Coronary artery (tissue), 2 donors: ENCODE measurements at regions not wholly inside any gene's neighbourhood (a gene's known extent, or its start where the extent isn't known, plus 50 kb on each side); places are given as distances from the start of the nearest gene placed in this dataset.

Experiments
- DNase-seq: peaks from one replicate; pipeline ENCODE4 v3.0.0-alpha.2; 2017; ENCODE audit warnings: low spot score
- H3K27ac ChIP-seq, 2 donors: fragments of 200-600 bp; sonication (generic); one replicate each; pipeline ENCODE4 v1.5.1; 2016 to 2019
- H3K4me3 ChIP-seq: fragments of 200-600 bp; sonication (generic); 2 replicates; pipeline ENCODE4 v1.5.1; 2016; ENCODE audit warnings: mild to moderate bottlenecking, moderate library complexity
- CTCF ChIP-seq: fragments of 200-600 bp; sonication (generic); IDR thresholded peaks from one replicate; pipeline ENCODE4 v1.5.1; 2019; ENCODE audit warnings: antibody characterized with exemption

- no peak overlapping the region for H3K4me3 ChIP-seq
- no peak for TF ChIP-seq CTCF
- DNase-seq, result no peak
- H3K27ac ChIP-seq, result no peak overlapping the region
Measured at GRCh38 chr2:71919708-71920107, 228.0 kb downstream of the CYP26B1 start.

GRCh38 chr2:71910277-71910676 is 237.4 kb downstream of the CYP26B1 start:
- no peak for TF ChIP-seq CTCF
- no peak for DNase-seq
- Histone ChIP-seq H3K4me3 (no peak overlapping the region), H3K27ac (no peak overlapping the region)

- no peak for DNase-seq
- no peak overlapping the region for H3K4me3 ChIP-seq
- H3K27ac ChIP-seq, result no peak overlapping the region
- no peak for TF ChIP-seq CTCF
Measured at GRCh38 chr2:71908798-71909197, 238.9 kb downstream of the CYP26B1 start.

- Histone ChIP-seq H3K4me3 (no peak overlapping the region), H3K27ac (no peak overlapping the region)
- TF ChIP-seq CTCF, result no peak
- no peak for DNase-seq
Measured at GRCh38 chr2:71907503-71907902, 240.2 kb downstream of the CYP26B1 start.

GRCh38 chr2:71906357-71906973 is 241.2 kb downstream of the CYP26B1 start:
- Histone ChIP-seq H3K4me3 (no peak overlapping the region), H3K27ac (no peak overlapping the region)
- TF ChIP-seq CTCF, result no peak
- DNase-seq, result no peak

GRCh38 chr2:71905205-71905604 is 242.5 kb downstream of the CYP26B1 start:
- TF ChIP-seq CTCF, result no peak
- no peak for DNase-seq
- H3K27ac ChIP-seq, result no peak overlapping the region
- no peak overlapping the region for H3K4me3 ChIP-seq

- DNase-seq, result no peak
- Histone ChIP-seq H3K4me3 (no peak overlapping the region), H3K27ac (no peak overlapping the region)
- no peak for TF ChIP-seq CTCF
Measured at GRCh38 chr2:71903841-71904240, 243.8 kb downstream of the CYP26B1 start.
